ENCODE measurements at regions not wholly inside any gene's neighbourhood (a gene's known extent, or its start where the extent isn't known, plus 50 kb on each side); places are given as distances from the start of the nearest gene placed in this dataset.

DNA sequence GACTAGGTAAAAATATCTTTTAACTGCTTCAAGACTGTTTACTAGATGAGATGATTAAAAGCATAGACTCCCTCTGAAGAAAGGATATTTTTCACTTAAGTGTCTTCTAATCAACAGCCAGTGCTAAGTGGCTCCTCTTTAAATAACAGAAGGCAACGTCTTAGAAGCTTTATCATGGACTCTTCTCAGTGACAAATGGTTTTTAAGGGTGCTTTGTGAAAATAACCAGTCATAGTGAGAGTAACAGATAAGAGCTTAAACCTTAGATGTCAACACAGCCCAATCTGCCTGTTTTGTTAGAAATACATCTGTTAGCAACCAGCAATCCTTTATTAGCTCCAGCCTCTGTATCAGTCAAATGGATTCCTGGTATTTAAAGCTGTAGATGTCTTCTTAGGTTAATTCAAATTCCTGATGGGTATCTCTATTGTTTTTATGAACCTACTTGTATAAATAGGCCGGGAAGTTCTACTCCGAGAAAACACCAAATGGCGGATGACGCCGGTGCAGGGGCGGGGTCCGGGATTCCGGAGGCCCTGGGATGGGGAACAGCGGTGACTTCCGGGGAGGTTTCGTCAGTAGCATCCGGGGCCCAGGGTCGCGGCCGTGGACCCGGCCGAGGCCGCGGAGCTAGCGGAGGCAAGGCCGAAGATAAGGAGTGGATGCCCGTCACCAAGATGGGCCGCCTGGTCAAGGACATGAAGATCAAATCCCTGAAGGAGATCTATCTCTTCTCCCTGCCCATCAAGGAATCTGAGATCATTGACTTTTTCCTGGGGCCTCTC lies 285.4 kb downstream of the GPR37 start (continued):
- TF ChIP-seq, protein P1, sequence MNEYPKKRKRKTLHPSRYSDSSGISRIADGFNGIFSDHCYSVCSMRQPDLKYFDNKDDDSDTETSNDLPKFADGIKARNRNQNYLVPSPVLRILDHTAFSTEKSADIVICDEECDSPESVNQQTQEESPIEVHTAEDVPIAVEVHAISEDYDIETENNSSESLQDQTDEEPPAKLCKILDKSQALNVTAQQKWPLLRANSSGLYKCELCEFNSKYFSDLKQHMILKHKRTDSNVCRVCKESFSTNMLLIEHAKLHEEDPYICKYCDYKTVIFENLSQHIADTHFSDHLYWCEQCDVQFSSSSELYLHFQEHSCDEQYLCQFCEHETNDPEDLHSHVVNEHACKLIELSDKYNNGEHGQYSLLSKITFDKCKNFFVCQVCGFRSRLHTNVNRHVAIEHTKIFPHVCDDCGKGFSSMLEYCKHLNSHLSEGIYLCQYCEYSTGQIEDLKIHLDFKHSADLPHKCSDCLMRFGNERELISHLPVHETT (CRISPR knock-in tag; conservative IDR thresholded peaks at IDR 0.05 in 1 of 2, IDR thresholded peaks at IDR 0.05 in 1 of 2): 0 out of 4 replicates have a peak, but pooled peaks of 1 of the 2 experiments have one; percentile 8
- TF ChIP-seq STAT5A (IDR thresholded peaks at IDR 0.05; ENCODE audit: borderline replicate concordance, low read length): no peak
- no peak for TF ChIP-seq ZNF253 (CRISPR knock-in tag; conservative IDR thresholded peaks at IDR 0.05)
- TF ChIP-seq RAD51 (IDR thresholded peaks at IDR 0.05; ENCODE audit: borderline replicate concordance, low read depth): no peak
- no peak for TF ChIP-seq ADNP (tag; IDR thresholded peaks at IDR 0.05)
- TF ChIP-seq MAZ (CRISPR knock-in tag; conservative IDR thresholded peaks at IDR 0.05 in 1 of 2, IDR thresholded peaks at IDR 0.05 in 1 of 2): peak in 1 of 2 experiments; percentile 66; a peak in 1 of 4 replicates
- no peak for TF ChIP-seq MECOM (CRISPR knock-in tag; IDR thresholded peaks at IDR 0.05)
- peak; percentile 78 for TF ChIP-seq GABPA (tag; conservative IDR thresholded peaks at IDR 0.05; ENCODE audit: low read depth)
- no peak for TF ChIP-seq RCOR1 (IDR thresholded peaks at IDR 0.05; ENCODE audit: borderline replicate concordance in 1 of 2, low read depth in 2 of 2, low read length in 2 of 2)
- TF ChIP-seq CXXC5 (CRISPR knock-in tag; IDR thresholded peaks at IDR 0.05): peak; percentile 61
- TF ChIP-seq ZNF124 (CRISPR knock-in tag; IDR thresholded peaks at IDR 0.05): no peak
- TF ChIP-seq ZNF121 (CRISPR knock-in tag; conservative IDR thresholded peaks at IDR 0.05): no peak
- no peak for TF ChIP-seq CCNT2 (IDR thresholded peaks at IDR 0.05; ENCODE audit: borderline replicate concordance, extremely low read depth, insufficient read length, low read depth, low read length)
- no peak for TF ChIP-seq ATF1 (CRISPR knock-in tag; IDR thresholded peaks at IDR 0.05)
- no peak for TF ChIP-seq ATF1 (tag; IDR thresholded peaks at IDR 0.05)
- no peak for TF ChIP-seq ASH1L (IDR thresholded peaks at IDR 0.05; ENCODE audit: borderline replicate concordance, low read depth, partially characterized antibody)
- TF ChIP-seq ZNF707 (CRISPR knock-in tag; conservative IDR thresholded peaks at IDR 0.05): no peak
- TF ChIP-seq, protein P2, sequence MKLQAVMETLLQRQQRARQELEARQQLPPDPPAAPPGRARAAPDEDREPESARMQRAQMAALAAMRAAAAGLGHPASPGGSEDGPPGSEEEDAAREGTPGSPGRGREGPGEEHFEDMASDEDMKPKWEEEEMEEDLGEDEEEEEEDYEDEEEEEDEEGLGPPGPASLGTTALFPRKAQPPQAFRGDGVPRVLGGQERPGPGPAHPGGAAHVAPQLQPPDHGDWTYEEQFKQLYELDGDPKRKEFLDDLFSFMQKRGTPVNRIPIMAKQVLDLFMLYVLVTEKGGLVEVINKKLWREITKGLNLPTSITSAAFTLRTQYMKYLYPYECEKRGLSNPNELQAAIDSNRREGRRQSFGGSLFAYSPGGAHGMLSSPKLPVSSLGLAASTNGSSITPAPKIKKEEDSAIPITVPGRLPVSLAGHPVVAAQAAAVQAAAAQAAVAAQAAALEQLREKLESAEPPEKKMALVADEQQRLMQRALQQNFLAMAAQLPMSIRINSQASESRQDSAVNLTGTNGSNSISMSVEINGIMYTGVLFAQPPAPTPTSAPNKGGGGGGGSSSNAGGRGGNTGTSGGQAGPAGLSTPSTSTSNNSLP (IDR thresholded peaks at IDR 0.05; ENCODE audit: borderline replicate concordance, low read depth, low read length): no peak
- TF ChIP-seq ZNF23 (CRISPR knock-in tag; IDR thresholded peaks at IDR 0.05): 0 out of 2 replicates have a peak, but pooled peaks have one; percentile 32
- no peak for TF ChIP-seq HSF4 (CRISPR knock-in tag; IDR thresholded peaks at IDR 0.05; ENCODE audit: borderline replicate concordance)
- TF ChIP-seq ZNF696 (CRISPR knock-in tag; conservative IDR thresholded peaks at IDR 0.05): no peak
- no peak for TF ChIP-seq MXI1 (IDR thresholded peaks at IDR 0.05; ENCODE audit: low read depth, low read length)
- no peak for TF ChIP-seq ZNF75A (CRISPR knock-in tag; IDR thresholded peaks at IDR 0.05)

All from K562 (cell line).